Stimulated activated CD4-positive, alpha-beta T cell treated with anti-CD3 and anti-CD28 coated beads, Interleukin-2, amount 100 ng/mL, for 4 hours (primary cell): ENCODE measurements at regions not wholly inside any gene's neighbourhood (a gene's known extent, or its start where the extent isn't known, plus 50 kb on each side); places are given as distances from the start of the nearest gene placed in this dataset.
"Not testable (repeated sequence)": the region's sequence is repeated elsewhere in the genome, so short reads cannot be mapped to it uniquely, and the experiment has no call there.

Experiments used
- DNase-seq: peaks from one replicate; pipeline ENCODE4 v3.0.0-alpha.2; 2020; ENCODE audit warnings: low read depth

DNA sequence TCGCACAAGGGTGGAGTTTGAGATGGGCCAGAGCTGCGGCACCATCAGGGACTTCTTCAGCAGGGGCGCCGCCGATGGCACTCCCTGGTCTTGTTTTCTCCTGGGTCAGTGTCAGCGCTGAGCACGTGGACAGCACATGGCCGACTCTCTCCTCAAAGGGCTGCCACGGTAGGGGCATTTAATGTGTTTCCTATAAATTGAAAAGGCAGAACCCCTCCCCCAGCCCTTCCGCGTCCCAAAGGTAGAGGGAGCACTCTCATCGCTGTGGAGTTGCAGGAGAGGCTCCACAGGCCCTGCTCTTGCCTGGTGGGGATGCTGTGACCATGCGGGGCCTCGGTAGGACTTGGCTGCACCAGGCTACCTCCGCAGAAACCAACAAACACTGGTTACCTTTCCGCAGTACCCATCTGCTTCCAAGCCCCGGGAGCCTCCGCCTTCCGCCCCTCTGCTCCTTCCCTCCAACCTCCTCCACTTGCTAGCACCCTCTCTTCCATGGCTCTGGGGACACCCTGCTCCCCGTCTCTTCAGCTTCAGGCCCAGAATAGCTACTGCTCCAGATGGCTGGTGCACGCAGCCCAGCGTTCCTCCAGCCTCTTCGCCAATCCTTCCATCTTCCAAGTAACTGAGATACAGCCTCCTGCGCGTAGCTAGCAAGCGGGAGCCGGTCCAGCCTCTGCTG, 166.3 kb upstream of the ADCY1 start:
- DNase-seq, result no peak

DNA sequence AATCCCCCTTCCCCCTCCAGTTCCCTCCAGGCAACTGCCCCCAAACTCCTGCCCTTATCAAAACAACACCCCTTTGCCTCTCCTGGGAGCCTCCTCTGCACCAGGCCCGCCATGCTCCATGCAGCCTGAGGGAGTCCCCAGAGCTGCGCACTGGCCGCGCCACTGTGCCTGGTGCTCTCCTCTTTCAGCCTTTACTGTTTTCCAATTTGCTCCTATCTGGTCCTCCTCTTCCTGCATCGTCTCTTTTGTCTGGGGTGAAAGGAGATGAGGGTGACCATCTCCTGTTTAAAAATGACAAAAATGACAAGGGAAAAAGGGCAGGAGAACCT, 165.8 kb upstream of the ADCY1 start:
- no peak for DNase-seq

DNA sequence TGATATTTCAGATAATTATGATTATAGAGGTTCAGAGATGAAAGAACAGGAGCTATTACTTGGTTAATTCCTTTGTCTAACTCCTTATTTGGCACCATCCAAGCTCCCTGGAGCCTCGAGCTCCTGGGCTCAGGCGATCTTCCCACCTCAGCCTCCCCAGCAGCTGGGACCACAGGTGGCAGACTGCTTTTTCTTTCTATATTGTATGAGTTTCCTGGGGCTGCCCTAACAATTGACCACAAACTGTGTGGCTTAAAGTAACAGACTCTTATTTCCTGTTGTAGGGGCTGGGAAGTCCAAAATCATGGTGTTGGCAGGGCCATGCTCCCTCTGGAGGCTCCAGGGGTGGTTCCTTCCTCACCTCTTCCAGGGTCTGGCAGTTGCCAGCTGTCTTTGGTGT, 163.3 kb upstream of the ADCY1 start:
- DNase-seq, result no peak

DNA sequence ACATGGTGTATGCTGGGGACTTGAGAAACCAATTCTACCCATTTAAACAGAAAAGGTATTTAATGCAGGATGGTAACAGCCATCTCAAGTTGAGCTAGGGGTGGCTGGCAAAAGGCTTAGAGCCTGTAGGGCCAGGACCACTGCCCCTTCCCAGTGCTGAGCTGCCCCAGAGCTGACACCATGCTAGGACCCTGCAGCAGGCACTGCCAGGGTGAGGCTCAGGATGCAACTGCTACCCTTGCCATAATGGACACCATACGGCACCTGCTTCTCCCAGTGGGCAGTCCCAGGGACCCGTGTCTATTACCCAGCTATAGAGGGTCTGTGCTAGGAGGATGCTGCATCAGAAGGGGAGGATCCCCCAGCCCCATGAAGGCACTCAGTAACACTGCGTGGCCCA, 160.7 kb upstream of the ADCY1 start:
- DNase-seq, result no peak

DNA sequence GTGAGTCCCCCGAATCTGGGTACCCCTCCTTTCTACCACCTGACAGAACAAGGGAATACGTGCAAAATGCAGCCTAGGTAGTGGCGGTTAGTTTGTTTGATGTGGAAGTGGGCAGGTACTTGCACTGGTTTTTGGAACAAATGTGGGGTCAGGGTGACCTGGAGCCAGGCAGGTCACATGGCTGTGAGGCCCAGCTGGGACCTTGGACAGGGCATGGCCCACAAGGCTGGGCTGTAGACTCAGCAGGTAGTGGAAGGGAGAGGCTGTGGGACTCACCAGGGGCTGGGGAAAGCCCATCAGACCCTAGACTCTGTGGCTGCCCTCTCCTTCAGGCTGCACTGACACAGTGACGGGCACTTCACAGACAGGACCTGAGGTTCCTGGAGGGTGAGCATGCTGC, 159.9 kb upstream of the ADCY1 start:
- no peak for DNase-seq

DNA sequence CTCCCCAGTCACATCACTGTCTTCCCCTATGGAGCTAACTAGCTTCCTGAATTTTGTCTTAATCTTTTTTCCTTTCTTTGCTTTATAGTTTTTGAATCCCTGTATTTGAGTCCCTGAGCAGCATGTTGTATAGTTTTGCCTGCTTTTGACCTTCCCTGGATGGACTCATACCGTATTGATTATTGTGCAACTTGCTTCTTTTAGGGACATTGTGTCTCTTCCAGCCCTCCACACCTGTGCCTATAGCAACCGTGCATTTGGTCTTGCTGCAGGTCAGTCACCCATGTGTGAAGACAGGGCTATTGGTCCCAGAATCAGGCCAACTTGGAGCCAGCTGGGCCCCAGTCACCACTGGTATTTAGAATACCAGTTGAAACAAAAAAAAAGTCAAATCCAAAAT, 158.9 kb upstream of the ADCY1 start:
- no peak for DNase-seq

DNA sequence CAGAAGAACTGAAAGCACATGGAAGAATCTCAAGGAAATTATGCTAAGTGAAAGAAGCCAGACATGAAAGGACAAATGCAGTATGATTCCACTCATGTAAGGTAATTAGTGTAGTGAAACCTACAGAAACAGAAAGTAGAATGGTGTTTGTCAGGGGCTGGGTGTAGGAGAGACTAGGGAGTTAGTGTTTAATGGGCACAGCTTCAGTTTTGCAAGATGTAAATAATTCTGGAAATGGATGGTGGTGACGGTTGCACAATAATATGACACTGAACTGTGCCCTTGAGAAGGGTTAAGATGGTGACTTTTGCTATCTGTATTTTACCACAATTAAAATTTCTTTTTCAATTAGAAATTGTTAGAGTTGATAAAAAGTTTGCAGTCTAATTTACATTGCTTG, 157.3 kb upstream of the ADCY1 start:
- no peak for DNase-seq

DNA sequence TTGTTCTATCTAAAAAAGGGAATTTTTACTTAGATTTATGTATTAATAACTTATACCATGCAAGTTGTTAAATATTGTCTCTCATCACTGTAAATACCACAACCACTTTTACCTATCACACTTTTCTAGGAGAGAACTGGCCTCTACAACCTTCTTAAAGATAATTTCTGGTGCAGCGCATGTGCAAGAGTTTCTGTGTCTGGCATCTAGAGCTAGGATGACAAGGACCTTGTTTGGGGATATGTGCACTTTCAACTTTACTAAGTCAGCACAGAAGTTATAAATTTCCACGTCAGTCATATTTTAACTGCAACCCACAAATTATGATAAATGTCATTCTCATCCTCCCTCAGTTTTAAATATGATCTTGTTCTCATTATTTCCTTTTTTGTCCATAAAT, 156.9 kb upstream of the ADCY1 start:
- DNase-seq, result no peak

- DNase-seq, result no peak
Measured at GRCh38 chr7:45417735-45418134, 156.4 kb upstream of the ADCY1 start.

- DNase-seq, result no peak
Measured at GRCh38 chr7:45420843-45421495, 153.2 kb upstream of the ADCY1 start.

- DNase-seq, result no peak
Measured at GRCh38 chr7:45421806-45422205, 152.4 kb upstream of the ADCY1 start.

- no peak for DNase-seq
Measured at GRCh38 chr7:45430397-45430796, 143.8 kb upstream of the ADCY1 start.

DNA sequence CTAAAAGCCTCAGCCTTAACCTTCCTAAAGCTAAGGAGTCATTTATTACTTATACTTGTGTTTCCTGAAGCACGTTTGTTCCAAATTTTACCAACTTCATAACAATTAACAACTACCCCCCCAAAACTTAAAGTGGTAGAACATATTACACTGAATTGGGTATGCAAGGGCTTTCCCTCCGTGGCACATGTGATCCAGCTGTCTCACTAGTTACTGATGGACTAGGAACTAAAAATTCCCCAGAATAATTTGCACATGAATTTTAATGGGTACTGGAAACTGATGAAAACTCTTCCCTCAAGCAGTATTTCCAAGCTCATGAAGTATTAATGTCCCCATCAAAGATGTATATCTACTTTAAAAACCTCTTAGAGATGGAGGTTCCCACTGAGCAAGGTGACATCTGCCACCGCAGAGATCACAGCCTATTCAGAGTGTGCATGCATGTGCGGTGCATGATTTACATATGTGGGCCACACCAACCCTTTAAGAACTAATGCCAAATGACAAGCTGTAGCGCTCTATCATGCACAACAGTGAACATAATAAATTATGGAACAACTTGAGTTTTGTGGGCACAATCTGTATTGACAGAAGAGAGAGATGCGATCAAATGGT, 139.9 kb upstream of the ADCY1 start:
- no peak for DNase-seq

- no peak for DNase-seq
Measured at GRCh38 chr7:45435131-45435530, 139.0 kb upstream of the ADCY1 start.

DNA sequence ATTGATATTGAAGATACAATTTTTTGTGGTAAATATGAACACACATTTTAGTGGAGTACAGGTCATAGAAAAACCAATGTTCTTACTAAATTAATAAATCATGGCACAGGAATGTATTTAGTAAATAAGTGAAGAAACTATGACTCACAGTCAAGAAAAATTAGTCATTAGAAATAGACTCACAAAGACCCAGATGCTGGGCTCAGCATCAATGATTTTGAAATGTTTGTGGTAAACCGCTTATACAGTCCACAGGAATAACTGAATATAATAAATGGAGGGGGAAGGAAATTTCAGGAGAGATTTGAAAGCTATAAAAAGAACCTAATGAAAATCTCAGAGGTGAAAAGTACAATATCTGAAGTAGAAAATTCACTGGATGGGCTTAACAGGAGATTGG, 138.3 kb upstream of the ADCY1 start:
- no peak for DNase-seq

DNA sequence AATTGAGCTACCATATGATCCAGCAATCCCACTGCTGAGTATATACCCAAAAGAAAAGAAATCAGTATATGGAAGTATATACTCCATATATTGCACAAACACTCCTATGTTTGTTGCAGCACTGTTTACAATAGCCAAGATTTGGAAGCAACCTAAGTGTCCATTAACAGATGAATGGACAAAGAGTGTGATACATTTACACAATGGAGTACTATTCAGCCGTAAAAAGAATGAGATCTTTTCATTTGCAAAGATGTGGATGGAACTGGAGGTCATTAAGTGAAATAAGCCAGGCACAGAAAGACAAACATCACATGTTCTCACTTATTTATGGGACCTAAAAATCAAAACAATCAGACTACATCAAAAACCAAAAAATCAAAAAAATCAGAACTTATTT, 133.4 kb upstream of the ADCY1 start:
- not testable (repeated sequence) for DNase-seq

- no peak for DNase-seq
Measured at GRCh38 chr7:45443263-45443662, 130.9 kb upstream of the ADCY1 start.

GRCh38 chr7:45446195-45446944, 127.8 kb upstream of the ADCY1 start:
- DNase-seq, result no peak

DNA sequence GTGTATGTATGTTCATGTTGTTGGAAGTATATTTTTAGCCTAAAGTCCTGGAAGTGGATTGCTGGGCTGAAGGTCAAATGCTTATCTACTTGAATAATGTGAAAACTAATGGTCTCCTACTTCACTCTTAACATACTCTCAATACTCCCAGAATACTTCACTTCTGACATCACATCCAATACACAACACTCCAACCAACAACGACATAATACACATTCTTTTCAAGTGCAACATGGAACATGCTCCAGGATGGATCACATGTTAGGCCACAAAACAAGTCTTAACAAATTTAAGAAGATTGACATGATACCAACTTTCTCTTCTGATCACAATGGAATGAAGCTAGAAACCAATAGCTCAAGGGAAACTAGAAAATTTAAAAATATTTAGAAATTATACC, 126.9 kb upstream of the ADCY1 start:
- no peak for DNase-seq

GRCh38 chr7:45450571-45451204, 123.5 kb upstream of the ADCY1 start:
- DNase-seq, result no peak

- DNase-seq, result no peak
Measured at GRCh38 chr7:45451342-45452035, 122.7 kb upstream of the ADCY1 start.

GRCh38 chr7:45454771-45455170, 119.4 kb upstream of the ADCY1 start:
- DNase-seq, result no peak
